HG03135 (cell line): ENCODE measurements at regions not wholly inside any gene's neighbourhood (a gene's known extent, or its start where the extent isn't known, plus 50 kb on each side); places are given as distances from the start of the nearest gene placed in this dataset.

Experiments used
- ATAC-seq: cut with Tn5 transposase; IDR thresholded peaks from one replicate; pipeline ENCODE4 v1.9.1; 2021; ENCODE audit warnings: mild to moderate bottlenecking, moderate library complexity; ENCODE audit not compliant: unreplicated experiment

- no peak for ATAC-seq
Measured at GRCh38 chr13:32859707-32860292, 156.4 kb upstream of the KL start.

GRCh38 chr13:32861304-32861703 is 154.9 kb upstream of the KL start:
- no peak for ATAC-seq

- no peak for ATAC-seq
Measured at GRCh38 chr13:32863596-32863995, 152.6 kb upstream of the KL start.

DNA sequence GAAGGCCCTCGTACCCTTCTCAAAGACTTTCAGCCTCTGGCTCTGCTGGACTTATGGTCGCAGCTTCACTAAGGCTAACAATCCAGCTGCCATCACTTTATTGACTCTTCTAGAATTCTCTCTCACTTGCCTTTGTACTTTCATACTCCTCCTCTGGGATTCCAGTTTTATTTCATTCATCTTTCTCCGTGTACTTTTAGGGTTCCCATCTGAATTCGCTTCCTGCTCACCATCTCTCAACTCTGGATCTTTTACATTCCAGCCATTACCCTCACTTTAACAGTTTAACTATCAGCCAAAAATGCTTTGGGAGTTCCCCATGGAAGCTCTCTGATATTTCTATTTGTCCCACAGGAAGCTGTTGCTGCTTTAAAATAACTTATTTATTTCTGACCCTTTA is 149.3 kb upstream of the KL start:
- no peak for ATAC-seq

DNA sequence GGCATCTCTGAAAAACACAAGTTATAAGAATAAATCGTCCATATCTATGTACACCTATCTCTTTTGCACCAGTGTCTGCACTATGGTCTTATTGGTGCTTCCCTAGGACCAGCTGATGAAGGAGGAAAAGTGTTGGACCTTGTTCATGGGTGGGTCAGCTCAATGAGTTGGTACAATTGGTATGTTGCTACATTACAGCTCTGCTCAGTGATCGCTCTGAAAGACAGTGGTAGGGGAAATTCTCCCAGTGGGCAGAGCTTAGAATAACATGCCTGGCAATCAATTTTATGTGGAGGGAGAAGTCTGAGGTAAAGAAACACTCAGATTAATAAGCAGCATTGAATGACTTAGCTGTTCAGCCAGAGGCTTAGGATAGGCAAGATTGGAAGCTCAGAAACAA is 138.7 kb upstream of the KL start:
- ATAC-seq: no peak

DNA sequence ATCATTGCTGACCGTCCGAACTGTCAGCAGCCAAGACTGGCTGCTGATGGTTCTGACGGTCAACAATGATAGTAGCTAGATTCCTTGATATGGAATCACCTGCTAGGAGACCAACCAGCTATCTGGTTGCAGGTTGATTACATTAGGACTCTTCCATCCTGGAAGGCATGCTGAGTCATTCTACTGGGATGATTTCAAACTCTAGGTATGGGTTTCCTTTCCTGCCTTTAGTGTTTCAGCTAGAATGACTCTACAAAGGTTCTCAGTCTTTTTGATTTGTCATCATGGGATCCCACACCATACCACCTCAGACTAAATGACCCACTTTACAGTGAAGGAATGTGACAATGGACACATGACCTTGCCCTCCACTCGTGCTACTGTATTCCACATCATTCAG is 138.1 kb upstream of the KL start:
- ATAC-seq: no peak

- ATAC-seq: no peak
Measured at GRCh38 chr13:32880636-32881035, 135.6 kb upstream of the KL start.

GRCh38 chr13:32881074-32881776 is 135.0 kb upstream of the KL start:
- no peak for ATAC-seq

DNA sequence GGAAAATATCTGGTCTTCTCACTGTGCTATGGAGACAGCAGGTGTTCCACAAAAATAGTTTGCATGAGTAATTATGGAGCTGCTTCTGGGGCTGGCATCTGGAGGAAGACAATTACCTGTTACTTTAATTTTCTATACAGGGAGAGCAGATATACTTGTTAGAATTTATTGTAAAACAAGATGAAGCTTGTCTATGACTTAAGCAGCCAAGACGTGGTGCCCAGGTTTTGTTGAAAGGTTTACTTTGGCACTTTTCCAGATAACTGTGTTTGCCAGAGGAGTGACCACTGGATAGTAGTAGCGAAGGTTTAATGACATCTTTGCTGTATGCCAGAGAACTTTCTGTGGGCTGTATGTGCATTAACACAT is 134.5 kb upstream of the KL start:
- ATAC-seq: no peak

DNA sequence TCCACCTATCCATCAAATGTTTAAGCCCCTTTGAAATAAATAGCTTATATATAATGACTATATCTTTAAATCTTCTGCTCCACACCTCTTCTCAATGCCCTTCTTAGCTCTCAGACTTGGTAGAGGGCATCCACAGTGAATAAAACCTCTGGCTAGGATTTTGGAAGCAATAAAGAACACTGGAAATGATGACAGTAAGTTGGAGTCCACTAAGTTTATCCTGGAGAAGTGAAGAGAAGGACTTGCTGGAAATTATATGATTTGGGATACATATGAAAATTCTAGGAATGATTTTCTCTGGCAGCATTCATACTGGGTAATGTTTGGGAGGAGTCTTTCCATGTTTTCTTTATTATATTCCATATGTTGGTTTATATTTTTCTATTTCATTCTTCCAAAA is 133.5 kb upstream of the KL start:
- ATAC-seq: no peak

GRCh38 chr13:32883474-32883873 is 132.7 kb upstream of the KL start:
- no peak for ATAC-seq

DNA sequence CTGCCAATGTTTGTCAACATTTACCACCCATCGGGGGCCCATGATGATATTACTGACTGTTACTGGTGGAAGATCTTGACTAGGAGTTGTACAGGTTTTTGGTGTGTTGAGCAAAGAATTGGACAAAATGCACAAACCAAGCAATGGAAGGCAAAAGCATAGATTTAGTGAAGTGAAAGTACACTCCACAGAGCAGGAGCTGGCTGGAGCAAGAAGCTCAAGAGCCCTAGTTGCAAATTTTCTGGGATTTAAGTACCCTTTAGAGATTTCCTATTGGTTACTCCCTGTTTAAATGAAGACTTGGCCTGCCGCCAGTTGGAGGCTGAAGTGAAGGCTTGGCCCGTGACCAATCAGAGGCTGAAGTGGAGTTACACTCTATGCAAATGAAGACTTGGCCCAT is 128.6 kb upstream of the KL start:
- ATAC-seq: no peak

DNA sequence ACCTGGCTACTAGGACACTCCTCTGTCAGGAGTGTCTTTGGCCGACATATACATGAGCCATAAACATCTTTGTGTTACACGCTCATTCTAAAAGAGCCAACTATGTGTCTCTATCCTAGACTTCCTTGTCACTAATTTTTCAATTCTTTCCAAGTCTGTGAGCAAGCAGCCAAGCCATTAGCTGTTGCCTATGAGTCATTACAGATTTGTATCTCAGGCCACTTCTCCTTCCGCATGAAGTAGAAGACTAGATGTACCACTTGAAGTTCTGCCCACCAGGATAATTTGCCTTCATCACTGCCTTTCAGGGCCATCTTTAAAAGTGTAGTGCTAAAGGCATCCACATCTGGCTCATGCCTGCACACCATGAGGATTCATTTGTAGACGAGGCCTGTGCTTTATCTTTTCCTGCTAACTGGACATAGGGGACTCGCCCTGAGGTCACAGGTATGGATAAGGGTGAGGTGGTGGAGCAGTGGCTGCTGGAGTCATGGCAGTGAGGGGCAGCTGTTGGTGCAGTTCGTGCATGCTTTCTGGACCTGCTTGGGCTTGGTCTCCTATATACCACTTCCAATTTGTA is 126.1 kb upstream of the KL start:
- ATAC-seq: no peak

GRCh38 chr13:32893176-32893575 is 123.0 kb upstream of the KL start:
- ATAC-seq: no peak

DNA sequence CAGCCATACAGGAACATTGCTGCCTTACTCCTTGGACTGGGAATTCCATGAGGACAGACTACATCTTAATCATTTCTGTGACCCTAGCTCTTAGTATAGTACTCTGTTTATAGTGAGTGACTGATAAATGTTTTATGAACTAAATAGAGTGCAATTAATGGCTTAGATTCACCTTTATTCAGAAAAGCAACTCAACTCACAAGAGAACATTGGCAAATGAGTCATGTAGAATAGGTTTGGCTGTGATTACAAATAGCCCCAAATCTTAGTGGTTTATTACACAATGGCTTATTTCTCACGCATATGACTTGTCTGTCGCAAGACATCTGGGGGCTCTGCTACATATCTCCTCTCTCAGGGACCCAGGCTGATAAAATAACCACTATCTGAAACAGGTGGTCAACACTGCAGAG is 121.6 kb upstream of the KL start:
- ATAC-seq: no peak

DNA sequence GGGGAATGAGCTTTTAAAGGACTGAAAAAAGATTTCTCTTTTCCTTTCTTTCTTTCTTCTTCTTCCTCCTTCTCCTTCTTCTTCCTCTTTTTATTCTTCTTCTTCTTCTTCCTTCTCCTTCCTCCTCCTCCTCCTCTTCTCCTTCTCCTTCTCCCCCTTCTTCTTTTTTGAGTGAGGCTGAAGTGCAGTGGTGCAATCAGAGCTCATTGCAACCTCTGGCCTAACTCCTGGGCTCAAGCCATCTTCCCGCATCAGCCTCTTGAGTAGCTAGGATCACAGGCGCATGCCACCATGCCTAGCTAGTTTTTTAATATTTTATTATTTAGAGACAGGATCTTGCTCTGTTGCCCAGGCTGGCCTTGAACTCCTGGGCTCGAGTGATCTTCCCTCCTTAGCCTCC is 120.9 kb upstream of the KL start:
- ATAC-seq: no peak

DNA sequence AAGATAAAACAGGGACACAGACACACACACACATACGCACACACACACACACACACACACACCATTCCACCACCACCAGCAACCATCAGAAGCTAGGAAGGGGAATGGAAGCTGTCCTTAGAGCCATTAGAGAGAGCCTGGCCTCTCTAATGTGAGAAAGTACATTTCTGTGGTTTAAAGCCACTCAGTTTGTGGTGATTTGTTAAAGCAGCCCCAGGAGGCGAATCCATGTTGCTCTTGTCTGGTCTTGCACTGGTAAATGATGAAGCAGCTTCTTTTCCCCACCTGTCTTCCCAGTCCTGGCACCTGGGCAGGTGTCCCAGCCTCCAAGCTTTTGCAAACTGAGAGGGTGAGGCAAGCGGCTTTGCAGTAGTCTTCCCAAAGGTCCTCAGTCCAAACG is 118.9 kb upstream of the KL start:
- no peak for ATAC-seq

DNA sequence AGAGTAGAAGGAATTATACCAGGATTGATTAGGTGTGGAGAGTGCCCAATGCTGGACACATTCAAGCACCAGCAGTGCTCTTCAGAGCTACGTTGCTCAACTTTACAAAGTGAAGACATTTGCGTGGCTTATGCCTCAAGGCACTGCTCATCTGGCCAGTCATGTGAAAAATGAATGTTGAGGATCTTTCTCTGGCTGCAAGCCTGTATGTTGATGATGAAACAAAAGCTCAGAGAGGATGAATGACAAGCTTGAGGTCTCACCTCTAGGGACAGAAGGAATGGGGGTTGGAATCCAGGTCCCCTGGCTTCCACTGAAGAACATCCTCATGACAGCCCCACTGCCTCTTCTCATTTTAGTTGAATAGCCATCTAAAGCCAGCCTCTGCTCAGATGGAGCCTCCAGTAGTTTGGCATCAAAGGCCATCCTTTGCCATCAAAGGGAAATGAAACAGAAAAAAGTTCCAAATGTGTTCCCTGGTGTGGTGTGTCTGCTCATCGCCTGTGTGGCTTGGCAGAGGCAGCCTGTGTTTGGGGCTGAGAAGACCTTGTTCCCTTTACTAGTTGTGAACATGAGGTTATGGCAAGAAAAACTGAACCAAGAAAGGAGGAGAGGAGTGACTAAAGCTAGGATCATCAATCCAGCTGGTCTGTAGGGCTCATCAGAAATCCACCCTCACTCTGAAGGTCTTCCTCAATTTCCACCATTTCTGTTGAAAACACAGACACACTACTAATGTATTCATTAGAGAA is 114.0 kb upstream of the KL start:
- no peak for ATAC-seq

DNA sequence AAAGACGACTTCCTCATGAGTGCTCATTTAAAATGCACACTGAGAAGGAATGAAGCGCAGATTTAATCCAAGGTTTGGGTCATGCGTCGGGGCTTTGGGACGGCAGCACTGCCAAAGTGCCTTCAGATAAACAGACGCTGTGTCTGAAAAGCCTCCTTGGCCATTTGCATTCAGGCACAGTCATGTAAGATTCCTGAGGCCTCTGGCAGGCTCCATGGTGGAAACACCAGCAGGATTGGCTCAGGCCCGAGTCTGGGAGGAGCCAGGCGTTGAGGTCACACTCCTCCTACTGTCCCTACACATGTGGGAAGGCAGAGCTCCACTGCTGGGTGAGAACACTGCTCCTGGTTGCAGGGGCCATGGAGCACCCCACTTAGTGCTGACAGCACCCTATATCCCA is 113.3 kb upstream of the KL start:
- no peak for ATAC-seq

DNA sequence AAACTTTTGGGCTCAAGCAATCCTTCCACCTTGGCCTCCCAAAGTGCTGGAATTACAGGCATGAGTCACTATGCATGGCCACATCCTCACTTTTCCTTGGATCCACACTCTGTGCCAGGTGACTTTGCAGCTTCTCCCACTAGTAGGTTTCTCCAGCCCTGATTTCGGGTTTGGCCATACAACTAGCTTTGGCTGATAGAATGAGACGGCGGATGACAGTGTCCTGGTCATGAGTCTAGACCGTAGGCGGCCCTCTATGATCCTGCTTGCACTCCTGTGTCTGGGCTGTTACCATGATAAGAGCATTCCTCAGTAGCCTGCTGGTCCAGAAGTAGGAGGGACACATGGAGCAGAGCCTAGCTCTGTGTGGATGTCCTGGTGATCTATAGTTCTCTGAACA is 112.5 kb upstream of the KL start:
- no peak for ATAC-seq

DNA sequence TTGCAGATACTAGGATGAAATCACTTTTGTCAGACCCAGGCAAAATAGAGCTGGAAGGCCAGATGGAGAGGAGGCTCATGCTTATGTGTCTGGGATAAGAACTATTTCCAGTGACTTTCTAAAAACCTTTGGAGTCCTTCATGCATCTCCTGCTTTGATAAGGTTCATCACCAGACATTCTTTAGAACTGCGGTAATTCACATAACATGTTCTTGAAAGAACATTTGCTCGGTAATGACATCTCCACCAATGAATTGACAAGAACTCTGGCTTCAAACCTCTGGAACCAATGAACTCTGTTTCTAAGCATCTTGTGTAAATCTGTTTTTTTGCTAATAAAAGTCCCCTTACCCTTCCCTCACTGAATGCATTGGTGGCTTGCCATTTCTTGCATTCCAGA is 112.0 kb upstream of the KL start:
- ATAC-seq: no peak
